HL-60 (cell line): ENCODE measurements at regions not wholly inside any gene's neighbourhood (a gene's known extent, or its start where the extent isn't known, plus 50 kb on each side); places are given as distances from the start of the nearest gene placed in this dataset.

Source experiments
- DNase-seq, 2 experiments: peaks; one replicate each; pipeline ENCODE4 v3.0.0-alpha.2; 2010 to 2020; ENCODE audit warnings: low read depth in 1 of 2, low spot score in 1 of 2
- H3K27ac ChIP-seq: fragments of 250-450 bp; sonication (Bioruptor Pico); replicated peaks from 2 replicates; pipeline ENCODE4 v1.5.1; 2020; ENCODE audit warnings: mild to moderate bottlenecking, moderate library complexity
- H3K27me3 ChIP-seq: fragments of 250-450 bp; sonication (Bioruptor Pico); 2 replicates; pipeline ENCODE4 v1.5.1; 2021; ENCODE audit warnings: mild to moderate bottlenecking, moderate library complexity; ENCODE audit not compliant: insufficient read depth, poor library complexity, severe bottlenecking
- H3K4me3 ChIP-seq: replicated peaks from 2 replicates; pipeline ENCODE4 v1.5.1; 2011; ENCODE audit warnings: mild to moderate bottlenecking, control low read depth, low read length; ENCODE audit not compliant: insufficient read depth
- GABPA ChIP-seq: IDR thresholded peaks from 2 replicates; pipeline ENCODE4 v1.6.1; 2012; ENCODE audit warnings: low read depth
- POLR2AphosphoS5 ChIP-seq: IDR thresholded peaks from 2 replicates; pipeline ENCODE4 v1.6.1; 2012; ENCODE audit warnings: low read depth
- SPI1 ChIP-seq: IDR thresholded peaks from 2 replicates; pipeline ENCODE4 v1.6.1; 2012; ENCODE audit warnings: low read depth, mild to moderate bottlenecking, borderline replicate concordance
- TF ChIP-seq, protein P1 (sequence below): IDR thresholded peaks from 2 replicates; pipeline ENCODE4 v1.6.1; 2012; ENCODE audit warnings: low read depth; ENCODE audit not compliant: insufficient replicate concordance
- TF ChIP-seq, protein P2 (sequence below): IDR thresholded peaks from one replicate; pipeline ENCODE4 v1.5.1; 2011; ENCODE audit warnings: low read length, control low read depth, inconsistent platforms; ENCODE audit not compliant: insufficient read depth

DNA sequence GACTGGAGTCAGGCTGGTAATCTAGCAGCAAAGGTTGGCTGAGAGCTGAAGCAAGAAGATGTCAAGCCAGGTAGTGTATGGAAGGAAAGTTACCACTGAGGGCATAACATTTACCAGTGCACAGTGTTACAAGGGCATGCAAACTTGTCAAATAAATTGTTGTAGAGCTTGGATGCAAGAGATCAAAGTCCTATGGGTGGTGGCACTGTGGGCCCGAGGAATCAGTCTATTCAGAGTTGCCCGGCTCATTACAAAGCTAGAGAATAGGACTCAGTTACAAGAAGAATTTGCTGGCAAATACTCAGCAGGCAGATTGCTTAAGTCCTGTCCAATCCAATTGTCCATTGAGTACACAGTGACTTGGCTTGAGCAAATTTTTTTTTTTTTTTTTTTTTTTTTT lies 2043.8 kb downstream of the ARAP2 start:
- Histone ChIP-seq H3K27me3 (no peaks in the 10 kb centered on the region), H3K27ac (no peak overlapping the region), H3K4me3 (no peak overlapping the region)
- no peak for TF ChIP-seq GABPA
- TF ChIP-seq, protein P1, sequence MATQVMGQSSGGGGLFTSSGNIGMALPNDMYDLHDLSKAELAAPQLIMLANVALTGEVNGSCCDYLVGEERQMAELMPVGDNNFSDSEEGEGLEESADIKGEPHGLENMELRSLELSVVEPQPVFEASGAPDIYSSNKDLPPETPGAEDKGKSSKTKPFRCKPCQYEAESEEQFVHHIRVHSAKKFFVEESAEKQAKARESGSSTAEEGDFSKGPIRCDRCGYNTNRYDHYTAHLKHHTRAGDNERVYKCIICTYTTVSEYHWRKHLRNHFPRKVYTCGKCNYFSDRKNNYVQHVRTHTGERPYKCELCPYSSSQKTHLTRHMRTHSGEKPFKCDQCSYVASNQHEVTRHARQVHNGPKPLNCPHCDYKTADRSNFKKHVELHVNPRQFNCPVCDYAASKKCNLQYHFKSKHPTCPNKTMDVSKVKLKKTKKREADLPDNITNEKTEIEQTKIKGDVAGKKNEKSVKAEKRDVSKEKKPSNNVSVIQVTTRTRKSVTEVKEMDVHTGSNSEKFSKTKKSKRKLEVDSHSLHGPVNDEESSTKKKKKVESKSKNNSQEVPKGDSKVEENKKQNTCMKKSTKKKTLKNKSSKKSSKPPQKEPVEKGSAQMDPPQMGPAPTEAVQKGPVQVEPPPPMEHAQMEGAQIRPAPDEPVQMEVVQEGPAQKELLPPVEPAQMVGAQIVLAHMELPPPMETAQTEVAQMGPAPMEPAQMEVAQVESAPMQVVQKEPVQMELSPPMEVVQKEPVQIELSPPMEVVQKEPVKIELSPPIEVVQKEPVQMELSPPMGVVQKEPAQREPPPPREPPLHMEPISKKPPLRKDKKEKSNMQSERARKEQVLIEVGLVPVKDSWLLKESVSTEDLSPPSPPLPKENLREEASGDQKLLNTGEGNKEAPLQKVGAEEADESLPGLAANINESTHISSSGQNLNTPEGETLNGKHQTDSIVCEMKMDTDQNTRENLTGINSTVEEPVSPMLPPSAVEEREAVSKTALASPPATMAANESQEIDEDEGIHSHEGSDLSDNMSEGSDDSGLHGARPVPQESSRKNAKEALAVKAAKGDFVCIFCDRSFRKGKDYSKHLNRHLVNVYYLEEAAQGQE = no peak
- DNase-seq = no peak

- no peak overlapping the region for H3K4me3 ChIP-seq
- H3K27me3 ChIP-seq = no peaks in the 10 kb centered on the region
- TF ChIP-seq, protein P2, sequence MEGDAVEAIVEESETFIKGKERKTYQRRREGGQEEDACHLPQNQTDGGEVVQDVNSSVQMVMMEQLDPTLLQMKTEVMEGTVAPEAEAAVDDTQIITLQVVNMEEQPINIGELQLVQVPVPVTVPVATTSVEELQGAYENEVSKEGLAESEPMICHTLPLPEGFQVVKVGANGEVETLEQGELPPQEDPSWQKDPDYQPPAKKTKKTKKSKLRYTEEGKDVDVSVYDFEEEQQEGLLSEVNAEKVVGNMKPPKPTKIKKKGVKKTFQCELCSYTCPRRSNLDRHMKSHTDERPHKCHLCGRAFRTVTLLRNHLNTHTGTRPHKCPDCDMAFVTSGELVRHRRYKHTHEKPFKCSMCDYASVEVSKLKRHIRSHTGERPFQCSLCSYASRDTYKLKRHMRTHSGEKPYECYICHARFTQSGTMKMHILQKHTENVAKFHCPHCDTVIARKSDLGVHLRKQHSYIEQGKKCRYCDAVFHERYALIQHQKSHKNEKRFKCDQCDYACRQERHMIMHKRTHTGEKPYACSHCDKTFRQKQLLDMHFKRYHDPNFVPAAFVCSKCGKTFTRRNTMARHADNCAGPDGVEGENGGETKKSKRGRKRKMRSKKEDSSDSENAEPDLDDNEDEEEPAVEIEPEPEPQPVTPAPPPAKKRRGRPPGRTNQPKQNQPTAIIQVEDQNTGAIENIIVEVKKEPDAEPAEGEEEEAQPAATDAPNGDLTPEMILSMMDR = no peak
- TF ChIP-seq SPI1 (no peak), POLR2AphosphoS5 (no peak), GABPA (no peak)
- TF ChIP-seq, protein P1 = no peak
- no peak for DNase-seq
- H3K27ac ChIP-seq = no peak overlapping the region
Observed at GRCh38 chr4:34202154-34202553, 2042.2 kb downstream of the ARAP2 start.

GRCh38 chr4:34220601-34221000 lies 2023.7 kb downstream of the ARAP2 start:
- no peak for TF ChIP-seq GABPA
- TF ChIP-seq, protein P1 = no peak
- no peak for TF ChIP-seq POLR2AphosphoS5
- TF ChIP-seq, protein P2 = no peak
- TF ChIP-seq SPI1 = no peak

GRCh38 chr4:34221986-34222385 lies 2022.3 kb downstream of the ARAP2 start:
- Histone ChIP-seq H3K27me3 (no peaks in the 10 kb centered on the region), H3K27ac (no peak overlapping the region), H3K4me3 (no peak overlapping the region)
- TF ChIP-seq POLR2AphosphoS5 (no peak), GABPA (no peak), SPI1 (no peak)
- TF ChIP-seq, protein P1 = no peak
- TF ChIP-seq, protein P2 = no peak
- DNase-seq = no peak

More at GRCh38 chr4:34220601-34221000, 2023.7 kb downstream of the ARAP2 start:
- H3K4me3 ChIP-seq = no peak overlapping the region
- no peaks in the 10 kb centered on the region for H3K27me3 ChIP-seq
- no peak overlapping the region for H3K27ac ChIP-seq
- no peak for DNase-seq
